Osteocyte (in vitro differentiated cells): ENCODE measurements at regions not wholly inside any gene's neighbourhood (a gene's known extent, or its start where the extent isn't known, plus 50 kb on each side); places are given as distances from the start of the nearest gene placed in this dataset.
"Not testable (repeated sequence)": the region's sequence is repeated elsewhere in the genome, so short reads cannot be mapped to it uniquely, and the experiment has no call there.

ENCODE experiments used
- DNase-seq: peaks from one replicate; pipeline ENCODE4 v3.0.0; 2021; ENCODE audit warnings: mixed read lengths; ENCODE audit not compliant: unreplicated experiment; ENCODE audit errors: extremely low spot score
- H3K27ac Mint-ChIP-seq: one replicate; pipeline ENCODE4 v1.8.0; 2021; ENCODE audit warnings: mild to moderate bottlenecking, mixed read lengths; ENCODE audit not compliant: unreplicated experiment
- H3K27me3 Mint-ChIP-seq: one replicate; pipeline ENCODE4 v1.8.0; 2021; ENCODE audit warnings: mixed read lengths; ENCODE audit not compliant: unreplicated experiment
- H3K36me3 Mint-ChIP-seq: one replicate; pipeline ENCODE4 v1.8.0; 2021; ENCODE audit warnings: mixed read lengths; ENCODE audit not compliant: unreplicated experiment
- H3K4me1 Mint-ChIP-seq: one replicate; pipeline ENCODE4 v1.8.0; 2021; ENCODE audit warnings: mixed read lengths; ENCODE audit not compliant: unreplicated experiment
- H3K4me3 Mint-ChIP-seq: one replicate; pipeline ENCODE4 v1.8.0; 2021; ENCODE audit warnings: mild to moderate bottlenecking, moderate library complexity, mixed read lengths; ENCODE audit not compliant: unreplicated experiment
- H3K9me3 Mint-ChIP-seq: one replicate; pipeline ENCODE4 v1.8.0; 2021; ENCODE audit warnings: mixed read lengths; ENCODE audit not compliant: unreplicated experiment
- TF ChIP-seq, protein P1 (sequence below): fragments of 200-600 bp; sonication (generic); IDR thresholded peaks from 2 replicates; pipeline ENCODE4 v1.5.0; 2021; ENCODE audit warnings: antibody characterized with exemption, mild to moderate bottlenecking, moderate library complexity

DNA sequence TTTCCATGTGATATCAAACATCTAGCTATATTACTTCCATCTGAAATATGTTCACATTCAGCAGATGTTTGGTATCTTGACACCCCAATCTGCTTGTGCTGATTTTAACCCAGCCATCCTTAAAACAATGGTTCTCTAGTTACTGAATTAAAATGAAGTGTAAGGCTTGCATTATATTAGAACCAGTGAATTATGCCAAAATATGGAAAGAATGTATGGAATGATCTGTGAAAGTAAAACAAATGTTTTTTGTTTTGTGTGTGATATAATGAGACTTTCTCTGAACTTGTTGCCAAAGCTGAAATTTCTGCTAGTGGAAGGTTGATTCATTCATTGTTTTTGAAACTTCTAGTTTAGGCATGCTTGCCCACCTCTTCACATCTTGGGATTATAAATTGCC lies 317.1 kb downstream of the MEX3B start:
- H3K4me3 Mint-ChIP-seq = no peak overlapping the region
- DNase-seq = no peak
- peaks cover 21% of the 10 kb centered on the region for H3K4me1 Mint-ChIP-seq
- H3K27me3 Mint-ChIP-seq = no peaks in the 10 kb centered on the region
- H3K36me3 Mint-ChIP-seq = peaks cover 3% of the 10 kb centered on the region
- no peak overlapping the region for H3K27ac Mint-ChIP-seq
- H3K9me3 Mint-ChIP-seq = peaks cover 10% of the 10 kb centered on the region
- TF ChIP-seq, protein P1, sequence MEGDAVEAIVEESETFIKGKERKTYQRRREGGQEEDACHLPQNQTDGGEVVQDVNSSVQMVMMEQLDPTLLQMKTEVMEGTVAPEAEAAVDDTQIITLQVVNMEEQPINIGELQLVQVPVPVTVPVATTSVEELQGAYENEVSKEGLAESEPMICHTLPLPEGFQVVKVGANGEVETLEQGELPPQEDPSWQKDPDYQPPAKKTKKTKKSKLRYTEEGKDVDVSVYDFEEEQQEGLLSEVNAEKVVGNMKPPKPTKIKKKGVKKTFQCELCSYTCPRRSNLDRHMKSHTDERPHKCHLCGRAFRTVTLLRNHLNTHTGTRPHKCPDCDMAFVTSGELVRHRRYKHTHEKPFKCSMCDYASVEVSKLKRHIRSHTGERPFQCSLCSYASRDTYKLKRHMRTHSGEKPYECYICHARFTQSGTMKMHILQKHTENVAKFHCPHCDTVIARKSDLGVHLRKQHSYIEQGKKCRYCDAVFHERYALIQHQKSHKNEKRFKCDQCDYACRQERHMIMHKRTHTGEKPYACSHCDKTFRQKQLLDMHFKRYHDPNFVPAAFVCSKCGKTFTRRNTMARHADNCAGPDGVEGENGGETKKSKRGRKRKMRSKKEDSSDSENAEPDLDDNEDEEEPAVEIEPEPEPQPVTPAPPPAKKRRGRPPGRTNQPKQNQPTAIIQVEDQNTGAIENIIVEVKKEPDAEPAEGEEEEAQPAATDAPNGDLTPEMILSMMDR = no peak

DNA sequence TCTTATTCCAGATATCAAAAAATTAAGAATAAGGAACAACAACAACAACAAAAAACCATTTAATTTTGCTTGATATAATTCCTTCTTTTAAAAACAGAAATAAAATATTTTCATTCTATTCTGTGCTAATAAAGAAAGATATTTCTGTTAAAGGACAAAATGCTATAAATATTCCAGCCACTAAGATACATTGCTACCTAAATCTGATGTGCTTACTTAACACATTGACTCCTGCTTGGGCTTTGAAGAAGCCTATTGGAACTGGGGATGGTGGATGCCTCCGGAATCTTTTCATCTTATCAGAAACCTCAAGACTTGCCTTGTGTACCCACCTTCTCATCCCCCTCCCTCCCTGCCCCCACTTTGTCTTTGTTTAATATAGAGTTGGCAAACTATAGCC lies 320.2 kb downstream of the MEX3B start:
- Mint-ChIP-seq H3K27ac (no peak overlapping the region), H3K27me3 (no peaks in the 10 kb centered on the region), H3K4me1 (peaks cover 21% of the 10 kb centered on the region), H3K36me3 (peaks cover 3% of the 10 kb centered on the region), H3K9me3 (peaks cover 10% of the 10 kb centered on the region), H3K4me3 (no peak overlapping the region)
- DNase-seq = no peak
- TF ChIP-seq, protein P1 = no peak

DNA sequence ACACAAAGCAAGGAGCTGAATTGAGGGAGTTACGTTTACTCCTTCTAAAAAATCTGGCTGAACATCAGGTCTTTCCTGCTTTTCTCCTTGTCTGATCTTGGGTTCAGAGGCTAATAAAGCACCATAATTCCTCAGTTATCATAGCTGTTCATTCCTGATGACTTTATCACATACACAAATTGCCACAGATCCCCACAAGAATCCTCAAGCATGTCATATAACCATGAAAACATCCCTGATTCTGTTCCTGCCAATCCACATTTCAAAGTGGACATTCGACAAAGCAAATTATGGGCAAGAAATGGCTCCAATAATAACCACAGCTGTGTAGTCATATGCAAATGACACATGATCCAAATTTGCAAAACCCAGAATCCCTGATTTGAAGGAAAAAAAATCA lies 321.3 kb downstream of the MEX3B start:
- H3K4me3 Mint-ChIP-seq = no peak overlapping the region
- H3K4me1 Mint-ChIP-seq = peaks cover 16% of the 10 kb centered on the region
- H3K36me3 Mint-ChIP-seq = peaks cover 3% of the 10 kb centered on the region
- TF ChIP-seq, protein P1 = no peak
- no peaks in the 10 kb centered on the region for H3K27me3 Mint-ChIP-seq
- H3K9me3 Mint-ChIP-seq = peaks cover 10% of the 10 kb centered on the region
- DNase-seq = no peak
- no peak overlapping the region for H3K27ac Mint-ChIP-seq

DNA sequence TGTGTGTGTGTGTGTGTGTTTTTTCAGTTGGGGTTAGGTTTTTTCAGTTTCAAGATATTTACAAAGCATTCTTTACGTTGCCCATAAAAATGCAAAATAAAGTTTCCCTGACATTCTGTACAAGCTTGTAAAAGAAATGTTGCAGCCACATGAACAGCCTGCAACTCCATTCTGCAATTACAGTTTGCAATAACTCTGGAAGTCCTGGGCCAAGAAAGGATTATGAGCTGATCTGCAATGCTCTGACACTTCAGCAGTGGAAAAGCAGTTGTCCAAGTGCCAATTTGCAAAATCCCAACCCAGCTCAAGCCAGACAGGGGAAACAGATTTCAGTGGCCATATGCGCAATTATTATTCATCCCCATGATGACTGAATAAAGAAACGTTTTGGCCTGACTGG lies 322.1 kb downstream of the MEX3B start:
- no peak overlapping the region for H3K4me3 Mint-ChIP-seq
- no peak for DNase-seq
- no peak overlapping the region for H3K27ac Mint-ChIP-seq
- TF ChIP-seq, protein P1 = no peak
- H3K9me3 Mint-ChIP-seq = peaks cover 10% of the 10 kb centered on the region
- H3K4me1 Mint-ChIP-seq = peaks cover 7% of the 10 kb centered on the region
- H3K27me3 Mint-ChIP-seq = no peaks in the 10 kb centered on the region
- peaks cover 3% of the 10 kb centered on the region for H3K36me3 Mint-ChIP-seq

DNA sequence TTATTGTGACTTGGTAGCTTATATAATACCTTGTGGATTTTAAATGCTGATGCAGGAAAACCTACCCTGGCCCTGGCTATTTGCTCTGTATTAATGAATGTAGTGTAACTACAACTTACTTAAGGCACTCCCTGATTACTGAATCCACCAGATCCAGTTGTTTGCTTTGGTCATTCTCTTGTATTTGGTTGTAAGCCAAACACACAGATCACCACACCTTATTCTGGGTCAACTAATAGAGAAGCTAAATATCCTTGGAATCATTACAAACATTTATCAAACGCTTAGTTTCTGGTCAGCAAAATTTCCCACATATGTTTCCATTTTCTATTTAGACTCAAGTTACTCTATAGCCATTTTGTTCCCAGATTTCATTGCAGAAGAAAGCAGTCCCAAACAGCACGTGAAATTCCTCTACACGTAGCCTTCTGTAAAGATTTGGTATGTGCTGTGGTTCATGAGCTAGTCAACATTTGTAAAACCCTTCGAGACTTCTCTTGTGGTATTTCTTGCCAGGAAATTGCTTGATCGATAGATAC lies 322.6 kb downstream of the MEX3B start:
- Mint-ChIP-seq H3K9me3 (peaks cover 10% of the 10 kb centered on the region), H3K36me3 (peaks cover 3% of the 10 kb centered on the region), H3K27ac (no peak overlapping the region), H3K4me1 (peaks cover 2% of the 10 kb centered on the region), H3K27me3 (no peaks in the 10 kb centered on the region), H3K4me3 (no peak overlapping the region)
- TF ChIP-seq, protein P1 = no peak
- no peak for DNase-seq

DNA sequence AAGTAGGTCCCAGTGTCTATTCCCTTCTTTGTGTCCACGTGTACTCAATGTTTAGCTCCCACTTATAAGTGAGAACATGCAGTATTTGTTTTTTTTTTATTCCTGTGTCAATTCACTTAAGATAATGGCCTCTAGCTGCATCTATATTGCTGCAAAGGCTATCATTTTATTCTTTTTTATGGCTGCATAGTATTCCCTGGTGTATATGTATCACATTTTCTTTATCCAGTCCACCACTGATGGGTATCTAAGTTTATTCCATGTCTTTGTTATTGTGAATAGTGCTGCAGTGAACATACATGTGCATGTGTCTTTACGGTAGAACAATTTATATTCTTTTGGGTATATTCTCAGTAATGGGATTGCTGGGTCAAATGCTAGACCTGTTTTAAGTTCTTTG lies 329.4 kb downstream of the MEX3B start:
- not testable (repeated sequence) for H3K27ac Mint-ChIP-seq, H3K9me3 Mint-ChIP-seq, H3K4me3 Mint-ChIP-seq, H3K4me1 Mint-ChIP-seq, H3K36me3 Mint-ChIP-seq, H3K27me3 Mint-ChIP-seq, DNase-seq
